ENCODE measurements at regions not wholly inside any gene's neighbourhood (a gene's known extent, or its start where the extent isn't known, plus 50 kb on each side); places are given as distances from the start of the nearest gene placed in this dataset.

- DNase-seq (ENCODE audit: low spot score) = no peak
Observed at GRCh38 chr1:239922778-239923522, 168.7 kb upstream of the FMN2 start.

GRCh38 chr1:239924741-239925350 lies 166.8 kb upstream of the FMN2 start:
- no peak for DNase-seq (ENCODE audit: low spot score)

DNA sequence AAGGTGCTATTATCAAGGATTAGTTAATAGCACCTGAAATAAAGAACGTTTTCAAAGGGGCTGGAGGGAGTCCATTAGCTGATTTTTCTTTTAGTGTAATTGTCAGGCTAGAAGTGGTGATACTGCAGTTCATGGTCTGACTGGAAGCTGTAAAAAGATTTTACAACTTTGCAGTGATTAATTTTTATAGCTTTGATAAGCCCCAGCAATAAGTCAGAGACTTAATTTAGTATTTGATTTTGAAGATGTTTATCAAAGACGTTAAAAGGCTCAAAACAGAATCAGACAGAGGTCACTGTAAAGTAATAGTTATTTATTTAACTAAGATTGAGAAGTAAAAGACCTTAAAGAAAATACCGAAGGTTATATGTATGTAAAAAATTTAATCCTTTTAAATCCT lies 165.5 kb upstream of the FMN2 start:
- no peak for DNase-seq (ENCODE audit: low spot score)

DNA sequence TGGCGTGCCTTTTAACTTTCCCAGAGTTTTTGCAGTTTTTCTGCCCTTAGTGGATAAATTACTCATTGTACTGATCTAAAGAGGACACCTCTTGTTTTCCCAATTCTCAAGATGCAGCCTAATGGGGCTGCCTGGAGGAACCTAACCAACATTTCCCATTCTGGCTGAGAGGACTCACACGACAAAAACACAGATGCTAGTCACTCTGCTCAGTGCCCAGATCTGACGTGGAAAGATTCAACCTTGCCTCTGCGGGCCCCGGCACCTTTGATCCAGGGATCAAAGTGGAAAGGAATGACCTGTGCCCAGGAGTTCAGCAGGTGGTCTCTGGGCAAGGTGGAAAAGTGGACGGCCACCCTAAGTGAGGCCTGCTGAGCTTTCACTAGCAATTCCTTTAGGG lies 162.4 kb upstream of the FMN2 start:
- no peak for DNase-seq (ENCODE audit: low spot score)

DNA sequence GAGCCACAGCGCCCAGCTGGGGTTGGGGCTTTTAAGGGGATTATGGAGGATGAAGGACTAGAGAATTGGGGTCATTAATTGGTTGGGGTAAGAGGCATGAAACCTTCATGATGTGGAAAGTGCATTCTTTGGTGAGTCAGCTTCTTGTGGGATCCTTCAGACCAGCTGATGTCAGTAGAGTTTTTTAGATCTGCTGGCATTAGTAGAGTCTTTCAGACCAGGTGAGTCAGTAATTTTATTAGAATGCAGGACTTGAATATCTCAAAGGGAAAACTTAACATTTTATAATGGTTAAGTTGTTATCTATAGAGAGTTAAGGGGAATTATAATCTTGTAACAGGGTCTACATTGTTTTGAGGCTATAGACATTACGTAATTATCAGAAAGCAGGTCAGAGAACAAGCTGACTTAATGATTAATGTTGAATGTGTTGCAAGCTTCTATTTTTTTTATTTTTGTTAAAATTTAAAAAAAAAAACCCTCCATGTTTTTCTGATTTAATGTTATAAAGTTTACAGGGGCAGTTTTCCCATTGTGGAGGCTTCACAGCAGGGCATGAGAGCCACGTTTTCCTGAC lies 160.9 kb upstream of the FMN2 start:
- no peak for DNase-seq (ENCODE audit: low spot score)

DNA sequence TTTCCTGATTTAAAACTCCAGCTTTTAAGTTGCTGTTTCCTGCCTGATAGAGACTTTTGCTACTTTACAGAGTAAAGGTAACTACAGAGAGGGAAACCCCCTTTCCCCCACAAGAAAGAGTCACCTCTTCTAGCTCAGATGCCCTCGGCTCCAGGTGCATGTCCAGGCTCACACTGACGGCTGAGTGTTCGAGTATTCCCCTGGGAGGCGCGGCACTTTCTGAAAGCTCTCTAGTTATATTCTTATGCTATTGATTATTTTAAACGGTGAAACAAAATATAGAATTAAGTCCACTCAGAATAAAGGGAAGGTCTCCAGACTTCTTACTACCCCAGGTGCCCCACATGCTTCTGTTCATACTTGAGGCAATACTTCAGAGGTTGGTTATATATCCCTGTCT lies 160.3 kb upstream of the FMN2 start:
- DNase-seq (ENCODE audit: low spot score) = no peak

- no peak for DNase-seq (ENCODE audit: low spot score)
Observed at GRCh38 chr1:239939602-239940001, 152.1 kb upstream of the FMN2 start.

DNA sequence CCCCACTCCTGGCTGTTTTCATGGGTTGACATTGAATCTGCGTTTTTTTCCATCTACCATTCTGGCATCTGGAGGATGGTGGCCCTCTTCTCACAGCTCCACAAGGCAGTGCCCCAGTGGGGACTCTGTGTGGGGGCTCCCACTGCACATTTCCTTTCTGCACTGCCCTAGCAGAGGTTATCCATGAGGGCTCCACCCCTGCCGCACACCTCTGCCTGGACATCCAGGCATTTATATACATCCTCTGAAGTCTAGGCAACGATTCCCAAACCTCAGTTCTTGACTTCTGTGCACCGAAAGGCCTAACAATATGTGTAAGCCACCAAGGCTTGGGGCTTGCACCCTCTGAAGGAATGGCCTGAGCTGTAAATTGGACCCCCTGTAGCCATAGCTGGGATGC lies 147.9 kb upstream of the FMN2 start:
- DNase-seq (ENCODE audit: low spot score) = no peak

- no peak for DNase-seq (ENCODE audit: low spot score)
Observed at GRCh38 chr1:239944666-239945065, 147.0 kb upstream of the FMN2 start.

GRCh38 chr1:239947801-239948200 lies 143.9 kb upstream of the FMN2 start:
- DNase-seq (ENCODE audit: low spot score) = no peak

GRCh38 chr1:239951511-239952140 lies 140.1 kb upstream of the FMN2 start:
- peak; percentile 81 for DNase-seq (ENCODE audit: low spot score)

DNA sequence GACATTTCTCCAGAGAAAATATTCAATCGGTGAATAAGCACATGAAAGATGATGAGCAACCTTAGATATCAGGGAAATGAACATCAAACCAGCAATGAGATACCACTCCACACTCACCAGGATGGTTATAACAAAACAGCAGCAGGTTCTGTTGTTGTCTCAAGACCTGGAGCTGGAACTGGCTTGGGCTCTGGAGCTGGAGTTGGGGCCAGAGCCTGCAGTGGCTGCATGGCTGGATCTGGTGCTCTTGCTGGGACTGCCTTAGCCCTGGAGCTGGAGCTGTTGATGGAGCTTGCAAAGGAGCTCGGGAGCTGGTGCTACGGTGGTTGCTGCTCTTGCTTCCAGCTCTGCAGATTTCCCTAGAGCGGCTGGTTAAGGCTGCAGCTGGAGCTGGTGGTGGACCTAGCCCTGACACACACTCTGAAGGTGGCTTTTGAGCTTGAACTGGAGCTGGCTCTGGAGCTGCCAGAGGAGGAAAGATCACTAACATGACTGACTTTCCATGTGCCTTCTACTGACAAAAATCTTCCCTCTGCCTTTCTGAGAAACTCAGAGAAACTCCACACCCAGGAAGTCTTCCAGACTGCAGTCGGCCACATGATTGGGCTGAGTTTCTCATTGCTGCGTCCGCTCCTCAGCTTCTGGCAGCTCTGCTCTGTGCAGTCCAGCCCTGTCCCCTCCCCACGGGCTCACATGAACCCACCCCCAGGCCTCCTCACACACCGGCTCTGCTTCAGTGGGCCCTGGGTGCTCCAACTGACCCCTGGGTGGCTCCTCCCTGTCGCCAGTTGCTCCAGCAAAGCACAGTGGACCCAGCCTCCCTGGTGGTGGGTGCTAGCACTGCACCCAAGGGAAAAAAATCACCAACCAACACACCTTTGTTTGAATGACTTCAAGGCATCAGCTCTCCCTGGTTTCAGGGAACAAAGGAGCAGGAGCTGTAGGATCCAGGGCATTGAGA lies 139.1 kb upstream of the FMN2 start:
- DNase-seq (ENCODE audit: low spot score) = peak; percentile 60

GRCh38 chr1:239954836-239955235 lies 136.8 kb upstream of the FMN2 start:
- peak; percentile 60 for DNase-seq (ENCODE audit: low spot score)

GRCh38 chr1:239955431-239955830 lies 136.3 kb upstream of the FMN2 start:
- DNase-seq (ENCODE audit: low spot score) = no peak

DNA sequence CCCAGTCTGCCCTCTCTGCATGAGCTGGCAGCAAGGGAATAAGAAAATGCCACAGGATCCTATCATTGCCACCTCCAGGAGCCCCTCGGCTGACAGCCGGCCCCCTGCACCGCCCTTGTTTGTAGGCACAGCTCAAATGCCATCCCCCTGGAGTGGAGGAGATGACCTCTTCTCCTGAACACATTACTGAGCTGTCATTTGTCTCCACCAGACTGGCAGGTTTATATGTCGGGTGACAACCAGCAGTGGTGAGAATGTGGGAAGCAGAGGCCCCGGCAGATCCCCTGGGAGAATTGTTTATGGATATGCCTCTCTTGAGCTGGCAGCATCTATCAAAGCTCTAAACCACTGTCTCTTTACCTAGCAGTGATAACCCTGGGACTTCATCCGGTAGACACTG lies 135.4 kb upstream of the FMN2 start:
- DNase-seq (ENCODE audit: low spot score) = no peak

DNA sequence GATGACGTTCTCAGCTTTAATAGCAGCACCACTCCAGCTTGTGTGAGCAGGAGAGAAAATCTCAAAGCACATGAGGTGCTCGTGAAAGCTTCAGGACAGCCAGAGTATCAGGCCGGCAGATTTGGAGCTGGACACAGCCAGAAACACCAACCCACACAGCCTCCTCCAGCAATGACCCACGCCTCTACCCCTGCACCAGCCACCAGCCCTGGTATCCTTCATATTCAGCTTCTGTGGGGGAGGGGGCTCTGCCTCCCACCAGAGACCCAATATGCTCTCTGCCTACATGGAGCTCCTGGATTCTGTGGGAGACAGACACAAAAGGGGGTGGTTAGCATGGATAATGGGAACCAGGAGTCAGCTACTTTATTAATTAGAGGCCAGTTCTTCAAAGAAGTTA lies 133.6 kb upstream of the FMN2 start:
- DNase-seq (ENCODE audit: low spot score) = no peak

GRCh38 chr1:239960366-239960765 lies 131.3 kb upstream of the FMN2 start:
- DNase-seq (ENCODE audit: low spot score) = no peak

DNA sequence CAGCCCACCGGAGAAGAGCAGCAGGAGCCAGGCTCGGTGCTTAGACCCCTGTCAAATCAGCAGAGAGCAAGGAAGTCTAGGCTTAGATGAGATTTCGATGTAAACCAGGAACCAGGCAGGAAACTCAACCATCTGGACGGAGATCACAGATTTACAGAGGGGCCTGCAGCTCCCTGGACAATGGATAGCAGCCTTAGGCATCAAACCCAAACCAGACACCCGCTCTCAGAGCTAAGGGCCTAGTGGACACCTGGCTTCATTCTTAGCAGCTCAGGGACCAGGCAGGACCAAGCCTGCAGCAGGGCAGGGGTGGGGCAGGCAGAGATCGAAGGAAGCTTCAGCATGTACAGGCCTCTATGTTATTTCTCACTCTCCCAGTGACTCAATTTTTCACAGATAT lies 127.8 kb upstream of the FMN2 start:
- DNase-seq (ENCODE audit: low spot score) = peak; percentile 63

- peak; percentile 66 for DNase-seq (ENCODE audit: low spot score)
Observed at GRCh38 chr1:239976130-239976968, 115.3 kb upstream of the FMN2 start.

GRCh38 chr1:239977416-239977815 lies 114.3 kb upstream of the FMN2 start:
- no peak for DNase-seq (ENCODE audit: low spot score)

- no peak for DNase-seq (ENCODE audit: low spot score)
Observed at GRCh38 chr1:239979456-239979855, 112.2 kb upstream of the FMN2 start.
